ENCODE measurements at regions not wholly inside any gene's neighbourhood (a gene's known extent, or its start where the extent isn't known, plus 50 kb on each side); places are given as distances from the start of the nearest gene placed in this dataset.

GRCh38 chr4:136476753-136477152, 1055.5 kb downstream of the PCDH18 start:
- DNase-seq = no peak
- ATAC-seq (ENCODE audit: low read depth in 2 of 2) = no peak

GRCh38 chr4:136471051-136471450, 1061.2 kb downstream of the PCDH18 start:
- Histone ChIP-seq H3K36me3 (ENCODE audit: control insufficient read depth, insufficient read depth, low read length) (no peaks in the 10 kb centered on the region), H3K4me1 (ENCODE audit: control insufficient read depth, insufficient read depth, low read length, poor library complexity, severe bottlenecking) (no peaks in the 10 kb centered on the region), H3K4me3 (ENCODE audit: low read depth, low read length) (no peak overlapping the region), H3K27me3 (ENCODE audit: control insufficient read depth, insufficient read depth, low read length) (no peaks in the 10 kb centered on the region), H3K27ac (ENCODE audit: insufficient read depth, low read length, poor library complexity, severe bottlenecking) (no peak overlapping the region), H3K9me3 (ENCODE audit: control insufficient read depth in 2 of 2, low read length in 2 of 2) (no peaks in the 10 kb centered on the region)
- no peaks in the 10 kb centered on the region for H3K4me1 Mint-ChIP-seq
- ATAC-seq (ENCODE audit: low read depth in 2 of 2) (no peak), DNase-seq (no peak)
- H3K9me3 Mint-ChIP-seq = peaks cover 2 to 27% (median 5%) of the 10 kb centered on the region in 7 donors
- no peak overlapping the region for H3K4me3 Mint-ChIP-seq
- H3K36me3 Mint-ChIP-seq = no peaks in the 10 kb centered on the region
- no peaks in the 10 kb centered on the region for H3K27me3 Mint-ChIP-seq
- no peak overlapping the region for H3K27ac Mint-ChIP-seq

More at GRCh38 chr4:136476753-136477152, 1055.5 kb downstream of the PCDH18 start:
- Mint-ChIP-seq H3K27ac (no peak overlapping the region), H3K27me3 (no peaks in the 10 kb centered on the region), H3K4me1 (no peaks in the 10 kb centered on the region), H3K4me3 (no peak overlapping the region), H3K9me3 (peaks cover 0 to 6% (median 2%) of the 10 kb centered on the region in 7 donors), H3K36me3 (no peaks in the 10 kb centered on the region)
- H3K4me1 ChIP-seq (ENCODE audit: control insufficient read depth, insufficient read depth, low read length, poor library complexity, severe bottlenecking) = no peaks in the 10 kb centered on the region
- H3K27ac ChIP-seq (ENCODE audit: insufficient read depth, low read length, poor library complexity, severe bottlenecking) = no peak overlapping the region
- no peak overlapping the region for H3K4me3 ChIP-seq (ENCODE audit: low read depth, low read length)
- no peaks in the 10 kb centered on the region for H3K27me3 ChIP-seq (ENCODE audit: control insufficient read depth, insufficient read depth, low read length)
- H3K9me3 ChIP-seq (ENCODE audit: control insufficient read depth in 2 of 2, low read length in 2 of 2) = peaks cover 0 to 3% of the 10 kb centered on the region in 2 experiments
- no peaks in the 10 kb centered on the region for H3K36me3 ChIP-seq (ENCODE audit: control insufficient read depth, insufficient read depth, low read length)

GRCh38 chr4:136465691-136466090, 1066.6 kb downstream of the PCDH18 start:
- no peak overlapping the region for H3K4me3 ChIP-seq (ENCODE audit: low read depth, low read length)
- no peaks in the 10 kb centered on the region for H3K27me3 ChIP-seq (ENCODE audit: control insufficient read depth, insufficient read depth, low read length)
- ATAC-seq (ENCODE audit: low read depth in 2 of 2) (no peak), DNase-seq (no peak)
- no peak overlapping the region for H3K27ac Mint-ChIP-seq
- no peak overlapping the region for H3K4me3 Mint-ChIP-seq
- no peaks in the 10 kb centered on the region for H3K9me3 ChIP-seq (ENCODE audit: control insufficient read depth in 2 of 2, low read length in 2 of 2)
- H3K27me3 Mint-ChIP-seq = no peaks in the 10 kb centered on the region
- H3K4me1 Mint-ChIP-seq = no peaks in the 10 kb centered on the region
- H3K4me1 ChIP-seq (ENCODE audit: control insufficient read depth, insufficient read depth, low read length, poor library complexity, severe bottlenecking) = no peaks in the 10 kb centered on the region
- H3K9me3 Mint-ChIP-seq = peaks cover 2 to 35% (median 7%) of the 10 kb centered on the region in 7 donors
- H3K27ac ChIP-seq (ENCODE audit: insufficient read depth, low read length, poor library complexity, severe bottlenecking) = no peak overlapping the region
- no peaks in the 10 kb centered on the region for H3K36me3 ChIP-seq (ENCODE audit: control insufficient read depth, insufficient read depth, low read length)
- H3K36me3 Mint-ChIP-seq = no peaks in the 10 kb centered on the region

- H3K27ac ChIP-seq (ENCODE audit: insufficient read depth, low read length, poor library complexity, severe bottlenecking) = no peak overlapping the region
- H3K27me3 ChIP-seq (ENCODE audit: control insufficient read depth, insufficient read depth, low read length) = no peaks in the 10 kb centered on the region
- peaks cover 0 to 2% of the 10 kb centered on the region in 2 experiments for H3K9me3 ChIP-seq (ENCODE audit: control insufficient read depth in 2 of 2, low read length in 2 of 2)
- no peaks in the 10 kb centered on the region for H3K27me3 Mint-ChIP-seq
- DNase-seq (no peak), ATAC-seq (ENCODE audit: low read depth in 2 of 2) (no peak)
- no peak overlapping the region for H3K27ac Mint-ChIP-seq
- no peak overlapping the region for H3K4me3 Mint-ChIP-seq
- no peaks in the 10 kb centered on the region for H3K4me1 Mint-ChIP-seq
- H3K36me3 Mint-ChIP-seq = no peaks in the 10 kb centered on the region
- no peaks in the 10 kb centered on the region for H3K4me1 ChIP-seq (ENCODE audit: control insufficient read depth, insufficient read depth, low read length, poor library complexity, severe bottlenecking)
- H3K9me3 Mint-ChIP-seq = peaks cover 0 to 24% (median 3%) of the 10 kb centered on the region in 7 donors
- no peak overlapping the region for H3K4me3 ChIP-seq (ENCODE audit: low read depth, low read length)
- H3K36me3 ChIP-seq (ENCODE audit: control insufficient read depth, insufficient read depth, low read length) = no peaks in the 10 kb centered on the region
Observed at GRCh38 chr4:136463941-136464340, 1068.4 kb downstream of the PCDH18 start.

GRCh38 chr4:136461533-136461932, 1070.8 kb downstream of the PCDH18 start:
- DNase-seq = no peak

DNA sequence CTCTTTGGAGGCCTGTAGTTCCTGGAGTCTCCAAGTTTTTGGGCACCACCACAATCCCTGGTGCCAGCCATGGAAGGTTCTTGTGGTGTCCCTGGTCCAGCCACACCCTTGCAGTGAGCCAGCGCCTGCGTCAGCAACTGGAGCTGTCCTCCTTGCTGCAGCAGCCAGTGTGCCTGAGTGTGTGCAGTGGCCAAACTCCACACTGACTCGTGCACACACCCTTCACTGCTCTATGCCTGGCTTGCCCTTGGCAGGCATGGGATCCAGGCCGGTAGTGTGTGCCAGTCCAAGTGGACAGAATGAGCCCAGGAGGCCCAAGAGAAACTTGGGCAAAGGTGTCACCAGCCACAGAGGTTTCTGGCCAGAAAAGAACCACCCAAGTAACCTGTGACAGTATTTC, 1074.0 kb downstream of the PCDH18 start:
- Mint-ChIP-seq H3K9me3 (peaks cover 0 to 9% (median 2%) of the 10 kb centered on the region in 7 donors), H3K4me1 (no peaks in the 10 kb centered on the region), H3K27me3 (no peaks in the 10 kb centered on the region), H3K27ac (no peak overlapping the region), H3K4me3 (no peak overlapping the region), H3K36me3 (no peaks in the 10 kb centered on the region)
- DNase-seq (no peak), ATAC-seq (ENCODE audit: low read depth in 2 of 2) (no peak)
- Histone ChIP-seq H3K4me3 (ENCODE audit: low read depth, low read length) (no peak overlapping the region), H3K9me3 (ENCODE audit: control insufficient read depth in 2 of 2, low read length in 2 of 2) (peaks cover 0 to 2% of the 10 kb centered on the region in 2 experiments), H3K27me3 (ENCODE audit: control insufficient read depth, insufficient read depth, low read length) (no peaks in the 10 kb centered on the region), H3K36me3 (ENCODE audit: control insufficient read depth, insufficient read depth, low read length) (no peaks in the 10 kb centered on the region), H3K4me1 (ENCODE audit: control insufficient read depth, insufficient read depth, low read length, poor library complexity, severe bottlenecking) (no peaks in the 10 kb centered on the region), H3K27ac (ENCODE audit: insufficient read depth, low read length, poor library complexity, severe bottlenecking) (no peak overlapping the region)

More at GRCh38 chr4:136461533-136461932, 1070.8 kb downstream of the PCDH18 start:
- no peaks in the 10 kb centered on the region for H3K27me3 Mint-ChIP-seq
- no peaks in the 10 kb centered on the region for H3K4me1 Mint-ChIP-seq
- no peak overlapping the region for H3K27ac ChIP-seq (ENCODE audit: insufficient read depth, low read length, poor library complexity, severe bottlenecking)
- ATAC-seq (ENCODE audit: low read depth in 2 of 2) = no peak
- no peaks in the 10 kb centered on the region for H3K36me3 Mint-ChIP-seq
- peaks cover 0 to 2% of the 10 kb centered on the region in 2 experiments for H3K9me3 ChIP-seq (ENCODE audit: control insufficient read depth in 2 of 2, low read length in 2 of 2)
- peaks cover 0 to 16% (median 4%) of the 10 kb centered on the region in 7 donors for H3K9me3 Mint-ChIP-seq
- H3K36me3 ChIP-seq (ENCODE audit: control insufficient read depth, insufficient read depth, low read length) = no peaks in the 10 kb centered on the region
- no peaks in the 10 kb centered on the region for H3K4me1 ChIP-seq (ENCODE audit: control insufficient read depth, insufficient read depth, low read length, poor library complexity, severe bottlenecking)
- no peak overlapping the region for H3K4me3 ChIP-seq (ENCODE audit: low read depth, low read length)
- no peak overlapping the region for H3K27ac Mint-ChIP-seq
- no peak overlapping the region for H3K4me3 Mint-ChIP-seq
- no peaks in the 10 kb centered on the region for H3K27me3 ChIP-seq (ENCODE audit: control insufficient read depth, insufficient read depth, low read length)

- no peak overlapping the region for H3K4me3 ChIP-seq (ENCODE audit: low read depth, low read length)
- Mint-ChIP-seq H3K27me3 (no peaks in the 10 kb centered on the region), H3K9me3 (peaks cover 0 to 11% (median 3%) of the 10 kb centered on the region in 7 donors), H3K36me3 (no peaks in the 10 kb centered on the region), H3K4me3 (no peak overlapping the region), H3K4me1 (no peaks in the 10 kb centered on the region), H3K27ac (no peak overlapping the region)
- ATAC-seq (ENCODE audit: low read depth in 2 of 2) (no peak), DNase-seq (no peak)
- no peaks in the 10 kb centered on the region for H3K4me1 ChIP-seq (ENCODE audit: control insufficient read depth, insufficient read depth, low read length, poor library complexity, severe bottlenecking)
- H3K27me3 ChIP-seq (ENCODE audit: control insufficient read depth, insufficient read depth, low read length) = no peaks in the 10 kb centered on the region
- H3K27ac ChIP-seq (ENCODE audit: insufficient read depth, low read length, poor library complexity, severe bottlenecking) = no peak overlapping the region
- no peaks in the 10 kb centered on the region for H3K36me3 ChIP-seq (ENCODE audit: control insufficient read depth, insufficient read depth, low read length)
- peaks cover 0 to 2% of the 10 kb centered on the region in 2 experiments for H3K9me3 ChIP-seq (ENCODE audit: control insufficient read depth in 2 of 2, low read length in 2 of 2)
Observed at GRCh38 chr4:136457577-136457976, 1074.7 kb downstream of the PCDH18 start.

DNA sequence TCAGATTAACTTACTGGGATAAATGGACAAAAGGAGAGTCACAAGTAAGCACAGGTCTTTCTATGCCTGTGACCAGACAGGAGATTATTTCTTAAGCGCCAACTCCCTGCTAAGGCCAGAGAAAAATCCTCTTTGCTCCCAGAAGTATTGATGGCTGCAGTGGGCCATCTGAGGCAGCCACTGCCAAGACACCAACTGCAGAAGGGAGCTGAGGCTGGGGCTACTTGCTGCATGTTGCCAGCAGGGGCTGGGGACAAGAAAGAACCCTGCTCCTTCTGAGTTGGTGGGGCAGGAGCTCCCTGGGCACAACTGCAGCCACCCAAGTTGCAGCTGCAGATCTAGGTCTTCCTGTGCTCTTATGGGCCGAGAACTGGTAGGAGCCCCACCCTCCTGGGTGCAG, 1075.3 kb downstream of the PCDH18 start:
- peaks cover 0 to 2% of the 10 kb centered on the region in 2 experiments for H3K9me3 ChIP-seq (ENCODE audit: control insufficient read depth in 2 of 2, low read length in 2 of 2)
- H3K27me3 Mint-ChIP-seq = no peaks in the 10 kb centered on the region
- H3K27ac ChIP-seq (ENCODE audit: insufficient read depth, low read length, poor library complexity, severe bottlenecking) = no peak overlapping the region
- H3K4me1 ChIP-seq (ENCODE audit: control insufficient read depth, insufficient read depth, low read length, poor library complexity, severe bottlenecking) = no peaks in the 10 kb centered on the region
- no peak overlapping the region for H3K4me3 ChIP-seq (ENCODE audit: low read depth, low read length)
- no peak overlapping the region for H3K27ac Mint-ChIP-seq
- ATAC-seq (ENCODE audit: low read depth in 2 of 2) (no peak), DNase-seq (no peak)
- H3K36me3 ChIP-seq (ENCODE audit: control insufficient read depth, insufficient read depth, low read length) = no peaks in the 10 kb centered on the region
- H3K9me3 Mint-ChIP-seq = peaks cover 0 to 11% (median 3%) of the 10 kb centered on the region in 7 donors
- H3K36me3 Mint-ChIP-seq = no peaks in the 10 kb centered on the region
- H3K4me3 Mint-ChIP-seq = no peak overlapping the region
- H3K27me3 ChIP-seq (ENCODE audit: control insufficient read depth, insufficient read depth, low read length) = no peaks in the 10 kb centered on the region
- H3K4me1 Mint-ChIP-seq = no peaks in the 10 kb centered on the region

Data from CD4-positive, CD25-positive, alpha-beta regulatory T cell (primary cell).